Body of pancreas (tissue), 4 donors: ENCODE measurements at regions not wholly inside any gene's neighbourhood (a gene's known extent, or its start where the extent isn't known, plus 50 kb on each side); places are given as distances from the start of the nearest gene placed in this dataset.

Source experiments
- ATAC-seq: fragments of 150-250 bp; one replicate; pipeline ENCODE4 v1.9.1; 2016
- DNase-seq, 4 donors: peaks; one replicate each; pipeline ENCODE4 v3.0.0-alpha.2; 2019
- H3K27ac ChIP-seq, 4 donors: fragments of 200-600 bp; sonication (generic); 1 replicate in 3 of 4; 2 replicates in 1 of 4; pipeline versions ENCODE4 v1.5.1 to v1.6.1; 2016 to 2019; ENCODE audit warnings: mild to moderate bottlenecking in 1 of 4, mixed read lengths in 1 of 4, moderate library complexity in 1 of 4
- H3K27me3 ChIP-seq, 2 donors: fragments of 200-600 bp; sonication (generic); one replicate each; pipeline ENCODE4 v1.6.0; 2016; ENCODE audit warnings: mild to moderate bottlenecking in 1 of 2
- H3K36me3 ChIP-seq, 2 donors: fragments of 200-600 bp; sonication (generic); replicated peaks in 1 of 2; 2 replicates each; pipeline ENCODE4 v1.5.1; 2016; ENCODE audit warnings: low read depth in 2 of 2; ENCODE audit not compliant: insufficient read depth in 1 of 2
- H3K4me1 ChIP-seq: fragments of 200-600 bp; sonication (generic); one replicate; pipeline ENCODE4 v1.6.0; 2016
- H3K4me3 ChIP-seq, 2 donors: fragments of 200-600 bp; sonication (generic); 1 replicate in 1 of 2; 2 replicates in 1 of 2; pipeline ENCODE4 v1.5.1; 2016 to 2019
- H3K9me3 ChIP-seq, 3 donors: fragments of 200-600 bp; sonication (generic); 1 replicate in 2 of 3; 2 replicates in 1 of 3; pipeline ENCODE4 v1.5.1; 2016
- POLR2A ChIP-seq, 3 donors: fragments of 450-650 bp; IDR thresholded peaks; one replicate each; pipeline ENCODE4 v1.6.1; 2016; ENCODE audit warnings: antibody characterized with exemption in 3 of 3, mild to moderate bottlenecking in 2 of 3
- WGBS, 2 donors: methylation state at CpG; one replicate each; pipeline ENCODE4 v1.1.5; 2017; 5-methylcytosine and 5-hydroxymethylcytosine counted together
- intact Hi-C: fragments of 100-400 bp; cut with DNase I; formaldehyde crosslinking; loops from one replicate; pipeline ENCODE4 v1.15.1; 2023
- TF ChIP-seq, protein P1 (sequence below), 7 experiments: fragments of 450-650 bp in 4 of 7; fragments of 200-600 bp in 3 of 7; sonication (generic) in 3 of 7; IDR thresholded peaks; one replicate each; pipeline ENCODE4 v1.5.1; 2016 to 2019; ENCODE audit warnings: antibody characterized with exemption in 7 of 7

DNA sequence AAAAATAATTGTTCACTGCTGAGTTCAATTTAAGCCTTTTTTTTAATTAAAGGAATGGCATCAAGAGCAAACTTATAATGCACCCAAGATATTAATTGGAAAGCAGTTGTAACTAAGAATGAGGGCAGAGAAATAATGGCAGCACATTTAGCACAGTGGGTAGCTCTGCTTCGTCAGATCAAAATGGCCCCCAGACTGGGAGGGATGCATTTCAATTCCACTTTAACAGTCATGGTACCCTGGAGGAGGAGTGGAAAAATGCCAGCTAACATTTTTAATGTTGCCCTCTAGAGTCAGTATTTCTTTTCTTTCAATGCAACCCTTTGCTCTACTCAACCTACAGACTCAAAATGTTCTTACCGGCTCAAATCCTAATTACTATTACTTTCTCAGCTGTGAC, 504.8 kb upstream of the SETBP1 start:
- Histone ChIP-seq H3K27me3 (no peaks in the 10 kb centered on the region), H3K36me3 (no peaks in the 10 kb centered on the region), H3K4me3 (no peak overlapping the region), H3K9me3 (no peaks in the 10 kb centered on the region), H3K27ac (no peak overlapping the region), H3K4me1 (no peaks in the 10 kb centered on the region)
- DNase-seq, result no peak
- WGBS, 2 donors, result 91 to 96% methylated on average over 2 of the region's 2 CpGs
- TF ChIP-seq, protein P1, sequence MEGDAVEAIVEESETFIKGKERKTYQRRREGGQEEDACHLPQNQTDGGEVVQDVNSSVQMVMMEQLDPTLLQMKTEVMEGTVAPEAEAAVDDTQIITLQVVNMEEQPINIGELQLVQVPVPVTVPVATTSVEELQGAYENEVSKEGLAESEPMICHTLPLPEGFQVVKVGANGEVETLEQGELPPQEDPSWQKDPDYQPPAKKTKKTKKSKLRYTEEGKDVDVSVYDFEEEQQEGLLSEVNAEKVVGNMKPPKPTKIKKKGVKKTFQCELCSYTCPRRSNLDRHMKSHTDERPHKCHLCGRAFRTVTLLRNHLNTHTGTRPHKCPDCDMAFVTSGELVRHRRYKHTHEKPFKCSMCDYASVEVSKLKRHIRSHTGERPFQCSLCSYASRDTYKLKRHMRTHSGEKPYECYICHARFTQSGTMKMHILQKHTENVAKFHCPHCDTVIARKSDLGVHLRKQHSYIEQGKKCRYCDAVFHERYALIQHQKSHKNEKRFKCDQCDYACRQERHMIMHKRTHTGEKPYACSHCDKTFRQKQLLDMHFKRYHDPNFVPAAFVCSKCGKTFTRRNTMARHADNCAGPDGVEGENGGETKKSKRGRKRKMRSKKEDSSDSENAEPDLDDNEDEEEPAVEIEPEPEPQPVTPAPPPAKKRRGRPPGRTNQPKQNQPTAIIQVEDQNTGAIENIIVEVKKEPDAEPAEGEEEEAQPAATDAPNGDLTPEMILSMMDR (IDR thresholded peaks at IDR 0.05), result no peak
- no peak for TF ChIP-seq POLR2A (IDR thresholded peaks at IDR 0.05)
- intact Hi-C loops, result no loop called here
- ATAC-seq, result no peak

DNA sequence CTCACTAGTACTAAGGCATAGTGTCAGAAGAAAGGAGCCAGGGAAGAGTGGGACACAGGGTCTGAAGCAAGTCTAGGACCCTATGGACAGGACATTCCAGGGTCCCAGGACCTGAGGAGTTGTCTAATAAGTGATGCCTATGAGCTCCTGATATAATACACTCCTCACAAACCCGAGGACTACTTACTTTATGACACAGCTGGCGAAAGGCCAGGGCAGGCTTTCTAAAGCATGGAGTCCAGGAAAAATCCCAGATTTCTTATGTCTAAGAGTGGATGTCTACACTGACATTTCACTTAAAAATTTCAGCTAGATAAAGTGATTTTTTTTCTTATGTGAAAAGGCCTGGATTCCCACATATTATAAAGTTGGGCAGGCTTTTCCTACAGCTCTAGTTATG, 502.2 kb upstream of the SETBP1 start:
- TF ChIP-seq, protein P1 (IDR thresholded peaks at IDR 0.05), result no peak
- TF ChIP-seq POLR2A (IDR thresholded peaks at IDR 0.05), result no peak
- Histone ChIP-seq H3K9me3 (no peaks in the 10 kb centered on the region), H3K27me3 (no peaks in the 10 kb centered on the region), H3K4me1 (no peaks in the 10 kb centered on the region), H3K27ac (no peak overlapping the region), H3K4me3 (no peak overlapping the region), H3K36me3 (no peaks in the 10 kb centered on the region)
- 63 to 70% methylated on average over 2 of the region's 2 CpGs for WGBS, 2 donors
- intact Hi-C loops, result no loop called here
- ATAC-seq (no peak), DNase-seq (peak in 2 of 4 donors; percentile 14 to 16)

DNA sequence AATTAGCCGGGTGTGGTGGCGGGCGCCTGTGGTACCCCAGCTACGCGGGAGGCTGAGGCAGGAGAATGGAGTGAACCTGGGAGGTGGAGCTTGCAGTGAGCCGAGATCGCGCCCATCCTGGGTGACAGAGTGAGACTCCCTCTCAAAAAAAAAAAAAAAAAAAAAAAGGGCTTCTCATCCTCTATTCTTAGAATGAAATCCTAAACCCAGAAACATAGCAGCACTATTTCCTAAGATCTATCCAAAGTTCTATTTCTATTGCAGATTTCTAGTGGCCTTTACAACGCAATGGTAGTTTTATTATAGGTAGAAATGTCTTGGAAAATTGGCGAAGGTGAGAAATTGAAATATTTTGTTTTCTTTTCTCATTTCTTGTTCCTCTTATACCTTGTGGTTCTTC, 501.0 kb upstream of the SETBP1 start:
- Histone ChIP-seq H3K4me1 (no peaks in the 10 kb centered on the region), H3K27me3 (no peaks in the 10 kb centered on the region), H3K27ac (no peak overlapping the region), H3K36me3 (no peaks in the 10 kb centered on the region), H3K9me3 (no peaks in the 10 kb centered on the region), H3K4me3 (no peak overlapping the region)
- WGBS, 2 donors, result 97 to 99% methylated on average over 10 of the region's 10 CpGs
- ATAC-seq, result no peak
- no peak for DNase-seq
- intact Hi-C loops, result no loop called here
- no peak for TF ChIP-seq POLR2A (IDR thresholded peaks at IDR 0.05)
- TF ChIP-seq, protein P1 (IDR thresholded peaks at IDR 0.05), result no peak

DNA sequence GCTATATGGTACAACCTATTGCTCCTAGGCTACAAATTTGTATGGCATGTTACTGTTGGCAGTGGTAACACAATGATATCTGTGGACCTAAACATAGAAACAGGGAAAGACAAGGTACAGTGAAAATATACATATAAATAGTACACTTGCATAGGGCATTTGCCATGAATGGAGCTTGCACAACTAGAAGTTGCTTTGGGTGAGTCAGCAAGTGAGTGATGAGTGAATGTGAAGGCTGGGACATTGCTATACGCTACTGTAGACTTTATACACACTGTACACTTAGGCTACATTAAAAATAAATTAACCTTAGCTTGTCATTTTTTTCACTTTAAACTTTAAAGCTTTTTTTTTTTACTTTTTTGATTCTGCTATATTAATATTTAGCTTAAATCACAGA, 500.0 kb upstream of the SETBP1 start:
- intact Hi-C loops, result no loop called here
- no peaks in the 10 kb centered on the region for H3K36me3 ChIP-seq
- no peak overlapping the region for H3K27ac ChIP-seq
- no peak for DNase-seq
- no peak for ATAC-seq
- TF ChIP-seq POLR2A (IDR thresholded peaks at IDR 0.05), result no peak
- TF ChIP-seq, protein P1 (IDR thresholded peaks at IDR 0.05), result no peak
- H3K27me3 ChIP-seq, result no peaks in the 10 kb centered on the region
- no peaks in the 10 kb centered on the region for H3K4me1 ChIP-seq
- WGBS, 2 donors, result 78 to 88% methylated on average over 1 of the region's 1 CpG
- no peak overlapping the region for H3K4me3 ChIP-seq
- H3K9me3 ChIP-seq, result no peaks in the 10 kb centered on the region

DNA sequence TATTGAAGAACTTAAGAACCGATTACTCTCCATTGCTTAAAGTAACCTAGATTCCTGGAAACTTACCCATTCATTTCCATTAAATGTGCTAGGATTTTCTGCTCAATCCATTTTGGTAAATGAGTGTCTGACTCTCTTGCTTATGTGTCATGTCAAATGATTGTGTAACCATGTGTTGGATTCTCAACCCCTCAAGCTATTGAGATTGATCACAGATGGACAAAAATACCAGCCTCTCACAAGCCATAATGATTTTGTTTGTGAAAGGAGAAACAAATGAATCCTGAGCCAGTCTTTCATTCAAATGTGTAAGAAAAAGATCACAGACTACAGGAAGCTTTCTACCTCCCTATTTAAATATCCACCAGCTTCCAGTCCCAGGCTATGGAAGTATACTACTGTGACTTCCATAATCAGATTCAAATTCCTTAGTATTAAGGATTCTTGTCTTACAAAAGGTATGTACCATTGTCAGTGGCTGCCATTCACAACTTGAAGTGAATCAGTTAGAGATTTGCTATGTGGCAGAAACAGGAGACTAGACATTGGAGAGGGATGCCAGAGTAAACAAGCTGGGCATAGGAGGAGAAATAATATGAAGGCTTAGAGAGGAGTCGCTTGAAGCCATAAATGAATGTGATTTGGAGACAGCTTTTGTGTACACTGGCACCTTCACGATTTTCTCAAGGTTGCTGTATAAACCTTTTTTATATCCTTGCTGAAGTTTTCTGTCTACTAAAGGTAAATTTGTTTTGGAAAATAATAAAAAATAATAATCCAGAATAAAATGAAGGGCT, 498.5 kb upstream of the SETBP1 start:
- H3K9me3 ChIP-seq, result no peaks in the 10 kb centered on the region
- TF ChIP-seq, protein P1 (IDR thresholded peaks at IDR 0.05), result no peak
- TF ChIP-seq POLR2A (IDR thresholded peaks at IDR 0.05), result no peak
- H3K36me3 ChIP-seq, result no peaks in the 10 kb centered on the region
- ATAC-seq, result no peak
- 48 to 55% methylated on average over 3 of the region's 3 CpGs for WGBS, 2 donors
- no peak for DNase-seq
- H3K27me3 ChIP-seq, result no peaks in the 10 kb centered on the region
- no peak overlapping the region for H3K27ac ChIP-seq
- H3K4me1 ChIP-seq, result no peaks in the 10 kb centered on the region
- H3K4me3 ChIP-seq, result no peak overlapping the region
- intact Hi-C loops, result no loop called here
